GM18507 (cell line): ENCODE measurements at regions not wholly inside any gene's neighbourhood (a gene's known extent, or its start where the extent isn't known, plus 50 kb on each side); places are given as distances from the start of the nearest gene placed in this dataset.
"Not testable (repeated sequence)": the region's sequence is repeated elsewhere in the genome, so short reads cannot be mapped to it uniquely, and the experiment has no call there.

Experiments used
- DNase-seq: peaks from one replicate; pipeline ENCODE4 v3.0.0; 2011; ENCODE audit warnings: low read depth; ENCODE audit not compliant: insufficient read length; ENCODE audit errors: extremely low spot score
- FAIRE-seq: peaks from 2 replicates; lab custom pipeline; 2011; peaks lifted over from hg19 to GRCh38; lab: Jason Lieb, UNC

GRCh38 chr11:81954301-81954700 lies 779.4 kb downstream of the FAM181B start:
- not testable (repeated sequence) for DNase-seq, FAIRE-seq

GRCh38 chr11:81946831-81947230 lies 786.8 kb downstream of the FAM181B start:
- no peak for FAIRE-seq
- DNase-seq = no peak

GRCh38 chr11:81942646-81943045 lies 791.0 kb downstream of the FAM181B start:
- FAIRE-seq (no peak), DNase-seq (no peak)

GRCh38 chr11:81941998-81942397 lies 791.7 kb downstream of the FAM181B start:
- FAIRE-seq (no peak), DNase-seq (no peak)

- no peak for DNase-seq
- no peak for FAIRE-seq
Measured at GRCh38 chr11:81932303-81932702, 801.4 kb downstream of the FAM181B start.

GRCh38 chr11:81920205-81920604 lies 813.5 kb downstream of the FAM181B start:
- no peak for FAIRE-seq

GRCh38 chr11:81916451-81916850 lies 817.2 kb downstream of the FAM181B start:
- FAIRE-seq (no peak), DNase-seq (no peak)

More at GRCh38 chr11:81920205-81920604, 813.5 kb downstream of the FAM181B start:
- no peak for DNase-seq

GRCh38 chr11:81915045-81915444 lies 818.6 kb downstream of the FAM181B start:
- DNase-seq (no peak), FAIRE-seq (no peak)

- DNase-seq (no peak), FAIRE-seq (no peak)
Measured at GRCh38 chr11:81913793-81914192, 819.9 kb downstream of the FAM181B start.

- FAIRE-seq = no peak
Measured at GRCh38 chr11:81907996-81908395, 825.7 kb downstream of the FAM181B start.

GRCh38 chr11:81899156-81899555 lies 834.5 kb downstream of the FAM181B start:
- no peak for FAIRE-seq
- no peak for DNase-seq

More at GRCh38 chr11:81907996-81908395, 825.7 kb downstream of the FAM181B start:
- no peak for DNase-seq

GRCh38 chr11:81897639-81898038 lies 836.0 kb downstream of the FAM181B start:
- no peak for DNase-seq
- FAIRE-seq = no peak

GRCh38 chr11:81895258-81895657 lies 838.4 kb downstream of the FAM181B start:
- DNase-seq = no peak
- FAIRE-seq = no peak

GRCh38 chr11:81892770-81893635 lies 840.7 kb downstream of the FAM181B start:
- FAIRE-seq = no peak
- DNase-seq = no peak

GRCh38 chr11:81888391-81888790 lies 845.3 kb downstream of the FAM181B start:
- DNase-seq (no peak), FAIRE-seq (no peak)

GRCh38 chr11:81887671-81888070 lies 846.0 kb downstream of the FAM181B start:
- FAIRE-seq (no peak), DNase-seq (no peak)

GRCh38 chr11:81886406-81887075 lies 847.1 kb downstream of the FAM181B start:
- no peak for FAIRE-seq

GRCh38 chr11:81874635-81875034 lies 859.0 kb downstream of the FAM181B start:
- no peak for DNase-seq
- no peak for FAIRE-seq

More at GRCh38 chr11:81886406-81887075, 847.1 kb downstream of the FAM181B start:
- no peak for DNase-seq

- FAIRE-seq = no peak
- DNase-seq = no peak
Measured at GRCh38 chr11:81870815-81871214, 862.8 kb downstream of the FAM181B start.

- FAIRE-seq = no peak
- no peak for DNase-seq
Measured at GRCh38 chr11:81870066-81870412, 863.6 kb downstream of the FAM181B start.
